ENCODE measurements at regions not wholly inside any gene's neighbourhood (a gene's known extent, or its start where the extent isn't known, plus 50 kb on each side); places are given as distances from the start of the nearest gene placed in this dataset.

DNA sequence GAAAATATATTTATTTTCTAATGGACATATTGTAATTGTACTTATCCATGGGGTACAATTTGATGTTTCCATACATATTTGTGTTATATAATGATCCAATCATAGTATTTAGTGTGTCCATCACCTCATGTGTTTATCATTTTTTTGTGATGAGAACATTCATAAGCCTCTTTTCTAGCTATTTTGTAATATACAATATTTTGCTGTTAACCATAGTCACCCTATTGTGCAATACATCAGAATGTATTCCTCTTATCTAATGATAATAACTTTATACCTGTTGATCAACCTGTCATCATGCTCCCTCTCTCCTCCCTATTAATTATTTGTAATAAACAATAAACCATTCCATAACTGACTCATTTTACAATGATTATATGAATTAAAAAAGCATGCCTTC, 93.2 kb downstream of the ISL1 start:
- TF ChIP-seq, protein P1, sequence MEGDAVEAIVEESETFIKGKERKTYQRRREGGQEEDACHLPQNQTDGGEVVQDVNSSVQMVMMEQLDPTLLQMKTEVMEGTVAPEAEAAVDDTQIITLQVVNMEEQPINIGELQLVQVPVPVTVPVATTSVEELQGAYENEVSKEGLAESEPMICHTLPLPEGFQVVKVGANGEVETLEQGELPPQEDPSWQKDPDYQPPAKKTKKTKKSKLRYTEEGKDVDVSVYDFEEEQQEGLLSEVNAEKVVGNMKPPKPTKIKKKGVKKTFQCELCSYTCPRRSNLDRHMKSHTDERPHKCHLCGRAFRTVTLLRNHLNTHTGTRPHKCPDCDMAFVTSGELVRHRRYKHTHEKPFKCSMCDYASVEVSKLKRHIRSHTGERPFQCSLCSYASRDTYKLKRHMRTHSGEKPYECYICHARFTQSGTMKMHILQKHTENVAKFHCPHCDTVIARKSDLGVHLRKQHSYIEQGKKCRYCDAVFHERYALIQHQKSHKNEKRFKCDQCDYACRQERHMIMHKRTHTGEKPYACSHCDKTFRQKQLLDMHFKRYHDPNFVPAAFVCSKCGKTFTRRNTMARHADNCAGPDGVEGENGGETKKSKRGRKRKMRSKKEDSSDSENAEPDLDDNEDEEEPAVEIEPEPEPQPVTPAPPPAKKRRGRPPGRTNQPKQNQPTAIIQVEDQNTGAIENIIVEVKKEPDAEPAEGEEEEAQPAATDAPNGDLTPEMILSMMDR (IDR thresholded peaks at IDR 0.05), result no peak
- no peak for TF ChIP-seq POLR2A (IDR thresholded peaks at IDR 0.05)
